Thoracic aorta (tissue), 2 donors: ENCODE measurements at regions not wholly inside any gene's neighbourhood (a gene's known extent, or its start where the extent isn't known, plus 50 kb on each side); places are given as distances from the start of the nearest gene placed in this dataset.

Source experiments
- ATAC-seq: fragments of 150-250 bp; one replicate; pipeline ENCODE4 v1.8.0; 2017; ENCODE audit warnings: low read depth; ENCODE audit not compliant: insufficient number of reproducible peaks, low FRiP score
- DNase-seq: peaks from one replicate; pipeline ENCODE4 v3.0.0-alpha.2; 2020; ENCODE audit warnings: low spot score
- H3K27ac ChIP-seq, 2 donors: fragments of 200-600 bp; sonication (generic); 1 replicate in 1 of 2; 2 replicates in 1 of 2; pipeline ENCODE4 v1.5.1; 2016; ENCODE audit warnings: mild to moderate bottlenecking in 2 of 2, moderate library complexity in 2 of 2
- H3K27me3 ChIP-seq: fragments of 200-600 bp; sonication (generic); replicated peaks from 2 replicates; pipeline ENCODE4 v1.6.0; 2016; ENCODE audit warnings: mild to moderate bottlenecking; ENCODE audit not compliant: insufficient read depth
- H3K36me3 ChIP-seq: fragments of 200-600 bp; sonication (generic); one replicate; pipeline ENCODE4 v1.5.1; 2016
- H3K4me1 ChIP-seq, 2 donors: fragments of 200-600 bp; sonication (generic); 1 replicate in 1 of 2; 2 replicates in 1 of 2; pipeline versions ENCODE4 v1.5.1 to v1.6.0; 2016; ENCODE audit warnings: low read depth in 2 of 2, mild to moderate bottlenecking in 1 of 2; ENCODE audit not compliant: control insufficient read depth in 1 of 2
- H3K4me3 ChIP-seq: fragments of 200-600 bp; sonication (generic); 2 replicates; pipeline ENCODE4 v1.5.1; 2016; ENCODE audit warnings: mild to moderate bottlenecking
- H3K9me3 ChIP-seq: fragments of 200-600 bp; sonication (generic); 2 replicates; pipeline ENCODE4 v1.5.1; 2016
- CTCF ChIP-seq: fragments of 200-600 bp; sonication (generic); IDR thresholded peaks from one replicate; pipeline ENCODE4 v1.5.1; 2019; ENCODE audit warnings: antibody characterized with exemption

DNA sequence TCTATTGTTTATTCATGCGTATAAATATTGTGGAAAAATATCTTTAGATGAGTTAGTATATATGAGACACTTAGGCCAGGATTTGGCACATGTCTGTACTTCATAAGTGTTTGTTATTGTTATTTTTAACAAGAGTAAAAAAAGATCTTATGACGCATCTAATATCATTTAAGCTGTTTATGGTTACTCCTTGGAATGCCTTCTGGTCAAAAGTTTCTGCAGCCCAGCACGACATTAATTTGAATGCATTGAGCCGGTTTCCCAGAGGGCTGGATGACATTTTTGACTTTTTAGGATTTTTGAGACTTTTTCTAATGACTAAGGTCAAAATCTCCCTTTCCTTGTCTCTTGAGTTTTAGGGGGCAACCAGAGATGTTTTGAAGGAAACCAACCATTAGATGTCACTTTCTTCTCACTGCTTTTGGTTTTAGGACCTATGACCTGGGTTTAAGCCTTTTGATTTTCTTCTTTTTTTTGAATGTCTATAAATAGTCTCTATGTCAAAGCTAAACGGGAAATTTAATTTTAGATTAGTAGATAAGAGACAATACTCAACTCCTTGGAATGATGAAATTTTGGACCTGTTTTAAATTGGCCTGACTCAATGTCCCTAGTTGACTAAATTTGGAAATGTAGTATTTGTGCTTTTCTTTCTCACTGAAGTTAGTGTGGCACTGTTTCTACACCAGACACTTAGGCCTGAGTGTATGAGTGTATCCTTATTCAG, 215.5 kb downstream of the AEBP2 start:
- no peaks in the 10 kb centered on the region for H3K36me3 ChIP-seq
- H3K4me1 ChIP-seq, result peaks cover 18 to 49% of the 10 kb centered on the region in 2 donors
- TF ChIP-seq CTCF, result no peak
- H3K4me3 ChIP-seq, result peak overlapping the region; percentile 37
- DNase-seq (no peak), ATAC-seq (peak; percentile 90)
- H3K9me3 ChIP-seq, result no peaks in the 10 kb centered on the region
- H3K27me3 ChIP-seq, result no peaks in the 10 kb centered on the region
- peak overlapping the region; percentile 97 to 99 for H3K27ac ChIP-seq

DNA sequence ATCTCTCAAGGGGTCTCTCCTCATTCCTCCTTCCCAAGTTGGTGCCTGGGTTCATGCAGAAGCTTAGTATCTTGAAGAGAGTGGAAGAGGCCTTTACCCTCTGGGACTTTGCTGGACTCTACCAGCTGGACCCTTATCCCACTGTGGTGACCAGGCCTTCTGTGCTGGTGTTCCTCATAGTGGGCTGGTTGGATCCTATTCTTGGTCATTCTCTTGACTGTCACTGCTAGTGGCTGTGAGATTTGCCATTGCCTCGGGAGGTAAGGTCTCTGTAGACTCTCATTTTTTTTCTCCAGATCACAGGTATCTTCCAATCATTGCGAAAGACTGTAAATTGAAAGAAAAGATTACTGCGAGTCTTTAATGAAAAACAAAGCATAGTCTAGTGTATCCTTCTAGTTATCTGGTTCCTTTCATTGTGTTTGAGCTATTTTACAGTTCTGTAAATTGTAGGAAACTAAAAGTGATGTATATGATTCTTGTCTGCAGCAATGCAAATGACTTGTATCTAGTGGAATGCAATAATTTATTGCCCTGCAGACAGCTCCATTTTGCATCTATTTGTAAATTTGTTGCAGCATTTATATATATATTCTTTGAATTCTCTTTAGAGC, 217.9 kb downstream of the AEBP2 start:
- H3K27me3 ChIP-seq, result no peaks in the 10 kb centered on the region
- ATAC-seq (no peak), DNase-seq (no peak)
- peaks cover 18 to 48% of the 10 kb centered on the region in 2 donors for H3K4me1 ChIP-seq
- H3K4me3 ChIP-seq, result no peak overlapping the region
- no peaks in the 10 kb centered on the region for H3K36me3 ChIP-seq
- no peaks in the 10 kb centered on the region for H3K9me3 ChIP-seq
- no peak for TF ChIP-seq CTCF
- peak overlapping the region; percentile 97 to 99 for H3K27ac ChIP-seq

GRCh38 chr12:19657732-19658130, 218.4 kb downstream of the AEBP2 start:
- TF ChIP-seq CTCF, result no peak
- Histone ChIP-seq H3K27me3 (no peaks in the 10 kb centered on the region), H3K36me3 (no peaks in the 10 kb centered on the region), H3K9me3 (no peaks in the 10 kb centered on the region), H3K27ac (peak overlapping the region in 1 of 2 donors; percentile 28), H3K4me1 (peaks cover 18 to 43% of the 10 kb centered on the region in 2 donors), H3K4me3 (no peak overlapping the region)
- ATAC-seq, result no peak
- DNase-seq, result no peak

DNA sequence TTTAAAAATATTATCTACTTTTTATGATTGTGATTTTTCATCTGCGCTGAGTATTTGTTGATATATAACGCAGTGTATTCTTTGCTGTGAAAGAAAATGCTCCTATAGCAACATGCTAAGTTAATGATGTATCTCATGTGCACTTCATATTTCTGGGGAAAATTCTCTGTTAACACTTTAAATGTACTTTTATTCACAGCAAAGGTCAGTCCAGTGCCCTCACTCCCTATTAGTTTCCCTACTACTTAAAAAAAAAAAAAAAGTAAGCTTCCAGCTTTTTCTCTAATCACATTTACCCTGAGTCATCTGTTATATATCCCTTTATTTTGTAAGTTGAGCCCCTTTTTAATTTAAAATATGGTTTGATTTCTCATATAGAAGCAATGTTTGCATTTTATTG, 219.8 kb downstream of the AEBP2 start:
- H3K9me3 ChIP-seq, result no peaks in the 10 kb centered on the region
- no peaks in the 10 kb centered on the region for H3K36me3 ChIP-seq
- no peak overlapping the region for H3K27ac ChIP-seq
- no peak for ATAC-seq
- H3K4me1 ChIP-seq, result peaks cover 11 to 31% of the 10 kb centered on the region in 2 donors
- H3K4me3 ChIP-seq, result no peak overlapping the region
- no peak for TF ChIP-seq CTCF
- H3K27me3 ChIP-seq, result no peaks in the 10 kb centered on the region
- DNase-seq, result no peak

- H3K9me3 ChIP-seq, result no peaks in the 10 kb centered on the region
- no peaks in the 10 kb centered on the region for H3K36me3 ChIP-seq
- peaks cover 7 to 29% of the 10 kb centered on the region in 2 donors for H3K4me1 ChIP-seq
- no peaks in the 10 kb centered on the region for H3K27me3 ChIP-seq
- no peak overlapping the region for H3K27ac ChIP-seq
- ATAC-seq (no peak), DNase-seq (no peak)
- H3K4me3 ChIP-seq, result no peak overlapping the region
- TF ChIP-seq CTCF, result no peak
Observed at GRCh38 chr12:19659501-19659900, 220.2 kb downstream of the AEBP2 start.
